ENCODE measurements at regions not wholly inside any gene's neighbourhood (a gene's known extent, or its start where the extent isn't known, plus 50 kb on each side); places are given as distances from the start of the nearest gene placed in this dataset.

DNA sequence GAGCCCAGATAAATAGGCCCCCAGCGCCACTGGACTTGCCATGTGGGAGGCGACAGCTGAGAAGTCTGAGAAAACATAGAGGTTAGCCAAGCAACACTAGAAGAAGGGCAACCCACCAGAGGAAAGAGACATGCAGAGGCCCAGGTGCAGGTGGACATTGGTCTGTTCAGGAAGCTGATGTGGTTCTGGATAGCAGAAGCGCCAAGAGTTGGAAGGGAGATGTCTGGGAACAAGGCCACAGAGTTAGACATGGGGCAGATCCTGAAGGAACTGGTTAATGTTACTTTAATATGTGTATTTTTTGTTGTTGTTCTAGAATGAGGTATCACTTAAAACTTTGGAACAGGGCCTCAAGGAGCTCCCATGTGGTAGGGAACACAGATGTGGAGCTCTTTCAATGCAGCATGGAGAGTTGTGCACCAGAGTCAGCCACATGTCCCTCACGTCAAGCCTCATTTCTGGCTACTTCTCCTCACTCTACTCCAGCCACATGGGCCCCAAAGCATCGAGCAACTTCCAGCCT, 62.2 kb upstream of the PKDCC start:
- Histone ChIP-seq H3K4me1 (peaks cover 21% of the 10 kb centered on the region), H3K4me3 (no peak overlapping the region), H3K27ac (no peak overlapping the region), H3K27me3 (no peaks in the 10 kb centered on the region), H3K9me3 (replicated peaks) (no peaks in the 10 kb centered on the region; the same call in 1 of the 2 replicates), H3K36me3 (no peaks in the 10 kb centered on the region)
- no peak for DNase-seq

DNA sequence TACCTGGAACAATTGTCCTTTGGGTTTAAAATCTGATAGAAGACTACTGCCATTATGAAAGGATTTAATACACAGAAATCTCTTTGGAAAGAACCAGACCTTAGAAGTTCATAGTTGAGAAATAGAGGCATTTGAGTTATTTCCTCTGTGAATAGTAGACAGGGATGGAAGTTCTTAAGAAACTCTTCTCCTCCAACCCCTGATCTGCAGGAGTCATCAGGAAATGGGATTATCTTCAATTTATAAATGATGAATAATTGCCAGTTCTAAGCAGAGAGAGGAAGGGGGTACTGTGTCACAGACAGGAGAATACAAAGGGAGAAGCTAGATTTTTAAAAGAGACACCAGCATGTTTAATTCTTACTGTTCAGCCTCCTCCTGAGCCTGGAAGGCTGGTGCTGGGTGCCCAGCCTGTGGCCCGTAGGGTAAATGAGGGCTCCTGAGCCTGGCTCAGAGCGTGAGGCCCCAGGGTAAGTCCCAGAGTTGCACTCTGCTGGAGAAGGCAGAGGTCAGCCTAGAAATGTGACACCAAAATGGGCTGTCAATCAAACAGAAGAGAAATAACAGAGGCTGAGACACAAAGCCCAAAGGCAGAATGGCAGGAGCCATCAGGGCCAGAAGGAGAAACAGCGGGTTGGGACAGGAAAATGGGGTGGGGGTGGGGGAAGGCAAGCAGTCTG, 58.2 kb upstream of the PKDCC start:
- H3K36me3 ChIP-seq, result no peaks in the 10 kb centered on the region
- H3K27me3 ChIP-seq, result no peaks in the 10 kb centered on the region
- H3K4me1 ChIP-seq, result peaks cover 20% of the 10 kb centered on the region
- no peak overlapping the region for H3K4me3 ChIP-seq
- H3K9me3 ChIP-seq (replicated peaks), result no peaks in the 10 kb centered on the region; the same call in 1 of the 2 replicates
- peak overlapping the region; percentile 43 for H3K27ac ChIP-seq
- peak in 1 of 2 experiments; percentile 48 for DNase-seq

DNA sequence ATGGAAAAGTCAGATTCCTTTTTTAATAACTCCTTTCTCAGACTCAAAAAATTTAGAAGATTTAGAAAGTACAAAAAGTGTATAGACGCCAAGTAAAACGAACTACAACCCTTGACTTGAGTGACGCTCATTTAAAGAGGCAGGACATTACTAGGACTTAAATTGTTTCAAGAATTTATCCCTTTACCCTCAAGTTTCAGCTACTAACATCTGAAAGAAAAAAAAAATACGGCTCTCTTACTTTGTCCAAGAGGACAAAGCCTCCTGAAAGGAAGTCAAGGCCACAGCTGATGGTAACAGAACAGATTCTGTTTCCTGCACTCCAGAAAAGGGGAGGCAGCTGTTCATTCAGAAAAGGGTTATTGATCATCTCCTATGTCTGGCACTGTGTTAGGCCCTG, 57.6 kb upstream of the PKDCC start:
- Histone ChIP-seq H3K36me3 (no peaks in the 10 kb centered on the region), H3K27me3 (no peaks in the 10 kb centered on the region), H3K4me1 (peaks cover 20% of the 10 kb centered on the region), H3K27ac (peak overlapping the region; percentile 43), H3K4me3 (no peak overlapping the region), H3K9me3 (replicated peaks) (no peaks in the 10 kb centered on the region; the same call in 1 of the 2 replicates)
- DNase-seq, result peak; percentile 35 to 74

DNA sequence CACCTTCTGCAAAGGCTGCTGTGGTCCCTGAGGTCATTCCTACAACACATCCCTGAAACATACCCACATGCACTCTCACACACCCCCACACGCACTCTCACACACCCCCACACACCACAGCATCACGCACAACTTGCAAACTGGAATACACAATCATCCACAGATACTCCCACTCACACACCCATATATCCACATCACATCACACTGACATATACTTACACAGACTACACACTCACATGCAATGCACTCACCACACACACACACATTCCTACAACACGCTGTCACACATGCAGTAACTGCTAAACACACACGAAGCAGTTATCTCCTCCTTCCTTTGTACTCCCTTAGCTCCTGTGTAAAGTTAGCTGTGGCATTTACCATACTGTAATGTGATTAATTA, 57.1 kb upstream of the PKDCC start:
- H3K9me3 ChIP-seq (replicated peaks), result no peaks in the 10 kb centered on the region; the same call in 1 of the 2 replicates
- no peaks in the 10 kb centered on the region for H3K27me3 ChIP-seq
- peak in 1 of 2 experiments; percentile 39 for DNase-seq
- no peaks in the 10 kb centered on the region for H3K36me3 ChIP-seq
- peaks cover 20% of the 10 kb centered on the region for H3K4me1 ChIP-seq
- peak overlapping the region; percentile 43; the same call in 1 of the 2 replicates for H3K27ac ChIP-seq
- H3K4me3 ChIP-seq, result no peak overlapping the region

DNA sequence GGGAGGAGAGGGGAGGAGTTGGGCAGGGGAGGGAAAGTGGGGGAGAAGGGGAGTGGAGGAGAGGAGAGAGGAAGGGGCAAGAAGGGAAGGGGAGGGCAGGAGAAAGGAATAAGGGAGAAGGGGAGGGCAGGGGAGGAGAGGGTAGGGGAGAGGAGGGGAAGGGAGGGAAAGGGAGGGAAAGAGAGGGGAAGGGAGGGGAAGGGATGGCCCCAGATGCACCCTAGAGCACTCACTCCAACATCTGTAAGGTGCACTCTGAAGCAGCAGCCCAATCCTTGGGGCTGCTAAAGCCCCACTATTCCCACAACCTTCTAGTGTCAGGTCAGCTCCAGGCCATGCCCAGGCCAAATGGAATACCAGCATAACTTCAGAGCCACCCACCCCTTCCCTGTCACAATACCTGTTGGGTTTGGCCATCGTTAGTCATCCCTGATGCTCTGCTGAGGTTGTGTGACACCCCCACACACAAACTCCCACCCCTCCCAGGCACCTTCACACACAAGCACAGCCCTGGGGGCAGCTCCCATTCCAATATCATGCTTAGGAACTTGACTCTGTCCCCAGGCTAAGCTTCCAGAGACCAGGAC, 55.7 kb upstream of the PKDCC start:
- peaks cover 20% of the 10 kb centered on the region for H3K4me1 ChIP-seq
- H3K9me3 ChIP-seq (replicated peaks), result no peaks in the 10 kb centered on the region; the same call in 1 of the 2 replicates
- H3K4me3 ChIP-seq, result no peak overlapping the region
- no peak for DNase-seq
- no peak overlapping the region for H3K27ac ChIP-seq
- no peaks in the 10 kb centered on the region for H3K36me3 ChIP-seq
- no peaks in the 10 kb centered on the region for H3K27me3 ChIP-seq

DNA sequence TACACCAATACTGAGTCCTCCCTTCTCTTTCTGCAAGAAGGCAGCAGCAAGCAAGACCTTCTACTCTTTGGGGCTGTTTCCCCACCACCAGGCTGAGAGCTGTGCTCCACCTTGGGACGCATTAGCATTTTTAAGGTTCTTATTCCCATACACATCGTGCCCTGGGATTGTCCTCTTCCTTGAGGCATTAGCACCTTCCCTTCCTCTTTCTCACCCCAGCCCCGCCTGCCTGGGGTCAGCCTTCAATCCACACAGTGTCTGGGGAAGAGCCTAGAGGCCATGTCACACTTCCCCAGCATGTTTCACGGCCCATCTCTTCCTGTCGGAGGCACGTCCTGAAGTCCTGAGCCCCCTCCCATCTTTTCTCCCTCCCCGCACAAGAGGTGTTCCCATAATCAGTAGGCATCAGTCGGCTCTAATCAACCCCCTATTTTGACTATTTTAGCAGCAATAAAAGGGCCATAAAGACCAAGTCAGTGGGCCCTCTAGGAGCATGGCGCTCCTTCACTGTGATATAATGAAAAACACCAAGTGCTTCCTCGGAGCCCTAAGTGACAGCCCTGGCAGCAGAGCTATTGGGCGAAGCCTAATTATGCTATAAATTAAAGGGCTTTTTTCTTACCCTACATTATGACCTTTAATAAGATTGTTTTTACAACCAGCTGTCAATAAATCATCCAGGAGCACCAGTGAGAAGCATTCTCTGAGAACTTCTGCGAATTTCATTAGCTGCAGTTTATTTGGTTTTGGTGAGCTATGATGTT, 55.0 kb upstream of the PKDCC start:
- Histone ChIP-seq H3K9me3 (replicated peaks) (no peaks in the 10 kb centered on the region), H3K36me3 (no peaks in the 10 kb centered on the region), H3K4me1 (peaks cover 24% of the 10 kb centered on the region), H3K27ac (no peak overlapping the region), H3K4me3 (no peak overlapping the region), H3K27me3 (no peaks in the 10 kb centered on the region)
- DNase-seq, result no peak

DNA sequence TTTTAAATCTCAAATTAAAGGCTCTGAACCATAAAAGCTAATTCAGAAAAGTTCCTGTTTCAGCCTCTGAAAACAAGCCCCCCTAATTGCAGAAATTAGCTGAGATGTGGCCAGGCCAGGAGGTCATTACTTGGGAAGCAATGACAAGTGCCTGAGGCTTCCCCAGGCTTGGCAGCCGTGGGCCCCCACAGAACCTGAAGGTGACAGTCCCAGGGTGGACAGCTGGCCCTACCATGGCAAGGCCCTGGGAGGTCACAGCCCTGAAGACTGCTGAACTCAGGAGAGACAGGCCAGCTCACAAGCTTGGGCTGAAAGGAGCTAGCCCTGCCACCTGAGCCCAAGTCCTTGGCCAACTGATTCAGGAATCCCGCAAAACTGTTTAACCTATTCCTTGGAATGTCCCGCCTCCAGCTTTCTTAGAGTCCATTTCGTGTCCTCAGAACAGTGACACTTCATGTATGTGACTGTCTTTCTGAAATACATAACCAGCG, 54.3 kb upstream of the PKDCC start:
- Histone ChIP-seq H3K4me1 (peaks cover 27% of the 10 kb centered on the region), H3K27ac (no peak overlapping the region)

DNA sequence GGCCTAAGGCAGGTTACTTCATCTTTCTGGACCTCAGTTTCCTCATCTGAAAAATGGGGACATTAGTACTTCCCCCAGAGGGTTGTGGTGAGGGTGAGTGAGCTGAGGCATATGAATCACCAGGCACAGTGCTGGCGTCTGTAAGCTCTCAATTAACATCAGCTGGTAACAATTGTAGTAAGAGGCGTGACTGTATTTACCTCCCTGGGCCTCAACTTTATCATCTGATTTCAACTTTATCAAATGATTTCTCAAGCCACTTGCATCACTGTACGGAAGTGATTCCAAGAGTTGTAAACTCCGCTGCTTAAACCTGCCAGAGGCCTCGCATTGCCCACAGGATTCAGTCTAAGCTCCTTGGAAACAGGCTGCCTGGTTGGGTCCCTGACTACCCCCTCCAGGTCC, 53.6 kb upstream of the PKDCC start:
- Histone ChIP-seq H3K4me1 (peaks cover 26% of the 10 kb centered on the region), H3K4me3 (no peak overlapping the region), H3K36me3 (no peaks in the 10 kb centered on the region), H3K27me3 (no peaks in the 10 kb centered on the region), H3K9me3 (replicated peaks) (no peaks in the 10 kb centered on the region), H3K27ac (no peak overlapping the region)
- no peak for DNase-seq

More for the DNA sequence above, 54.3 kb upstream of the PKDCC start:
- H3K27me3 ChIP-seq, result no peaks in the 10 kb centered on the region
- H3K36me3 ChIP-seq, result no peaks in the 10 kb centered on the region
- no peak overlapping the region for H3K4me3 ChIP-seq
- H3K9me3 ChIP-seq (replicated peaks), result no peaks in the 10 kb centered on the region
- DNase-seq, result no peak

DNA sequence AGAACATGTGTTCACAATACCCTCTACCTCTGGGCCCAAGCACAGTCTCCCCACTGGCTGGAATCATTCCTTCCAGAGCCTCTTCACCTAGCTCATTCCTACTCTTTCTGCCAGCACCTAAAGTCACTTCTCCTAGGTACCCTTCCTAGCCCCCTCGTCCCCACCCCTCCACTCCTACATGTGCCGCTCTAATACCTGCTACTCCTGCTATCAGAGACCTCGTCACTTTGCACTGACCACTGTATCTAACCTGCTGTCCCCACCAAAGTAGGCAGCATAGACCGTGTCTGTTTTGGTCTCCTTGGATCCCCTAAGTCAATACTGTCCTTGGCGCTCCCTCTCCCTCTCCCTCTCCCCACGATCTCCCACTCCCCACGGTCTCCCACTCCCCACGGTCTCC, 53.2 kb upstream of the PKDCC start:
- no peak overlapping the region for H3K4me3 ChIP-seq
- H3K9me3 ChIP-seq (replicated peaks), result no peaks in the 10 kb centered on the region
- DNase-seq, result no peak
- no peaks in the 10 kb centered on the region for H3K36me3 ChIP-seq
- no peak overlapping the region for H3K27ac ChIP-seq
- H3K4me1 ChIP-seq, result peaks cover 22% of the 10 kb centered on the region
- no peaks in the 10 kb centered on the region for H3K27me3 ChIP-seq

DNA sequence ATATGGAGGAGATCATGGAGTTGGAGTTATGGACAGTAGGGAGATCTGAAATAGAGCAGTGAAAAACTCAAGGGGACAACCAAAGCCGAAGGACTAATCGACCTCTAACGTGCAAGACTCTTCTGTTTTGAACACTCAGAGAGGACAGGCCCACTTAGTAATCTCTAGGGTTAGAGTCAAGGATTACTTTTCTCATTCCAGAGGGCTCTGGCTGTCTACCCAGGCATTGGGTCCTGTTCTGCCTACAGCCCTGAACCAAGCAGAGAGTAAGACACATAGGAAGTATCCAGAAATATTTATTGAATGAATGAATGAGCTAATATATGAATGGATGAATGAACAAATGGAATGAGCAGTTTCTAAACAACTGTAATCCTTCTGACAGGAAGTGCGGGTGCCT, 50.3 kb upstream of the PKDCC start:
- no peak overlapping the region for H3K4me3 ChIP-seq
- H3K27me3 ChIP-seq, result no peaks in the 10 kb centered on the region

More for the DNA sequence above, 50.3 kb upstream of the PKDCC start:
- Histone ChIP-seq H3K36me3 (no peaks in the 10 kb centered on the region), H3K9me3 (replicated peaks) (no peaks in the 10 kb centered on the region), H3K27ac (no peak overlapping the region), H3K4me1 (peaks cover 7% of the 10 kb centered on the region)
- DNase-seq, result no peak
